NCI-H2196 treated with DMSO at 0.1 percent for 48 hours (cell line): ENCODE measurements at regions not wholly inside any gene's neighbourhood (a gene's known extent, or its start where the extent isn't known, plus 50 kb on each side); places are given as distances from the start of the nearest gene placed in this dataset.
"Not testable (repeated sequence)": the region's sequence is repeated elsewhere in the genome, so short reads cannot be mapped to it uniquely, and the experiment has no call there.

Experiments
- DNase-seq: peaks from one replicate; lab custom pipeline; 2025; ENCODE audit not compliant: unreplicated experiment; lab: John Stamatoyannopoulos, UW

- no peak for DNase-seq
These were observed 55.4 kb downstream of the TMEM121 start for GRCh38 chr14:105581551-105582341.

- DNase-seq: no peak
These were observed 56.3 kb downstream of the TMEM121 start for GRCh38 chr14:105582639-105583038.

- not testable (repeated sequence) for DNase-seq
These were observed 57.5 kb downstream of the TMEM121 start for GRCh38 chr14:105583914-105584313.

- DNase-seq: not testable (repeated sequence)
These were observed 58.9 kb downstream of the TMEM121 start for GRCh38 chr14:105585290-105585689.

GRCh38 chr14:105585722-105586121 is 59.3 kb downstream of the TMEM121 start:
- not testable (repeated sequence) for DNase-seq

GRCh38 chr14:105586144-105586872 is 59.9 kb downstream of the TMEM121 start:
- DNase-seq: not testable (repeated sequence)

GRCh38 chr14:105587034-105587433 is 60.7 kb downstream of the TMEM121 start:
- not testable (repeated sequence) for DNase-seq

- not testable (repeated sequence) for DNase-seq
These were observed 61.3 kb downstream of the TMEM121 start for GRCh38 chr14:105587482-105588235.

- no peak for DNase-seq
These were observed 62.0 kb downstream of the TMEM121 start for GRCh38 chr14:105588236-105588860.

- no peak for DNase-seq
These were observed 63.0 kb downstream of the TMEM121 start for GRCh38 chr14:105589161-105589925.

GRCh38 chr14:105589926-105590185 is 63.5 kb downstream of the TMEM121 start:
- DNase-seq: not testable (repeated sequence)

- DNase-seq: no peak
These were observed 64.7 kb downstream of the TMEM121 start for GRCh38 chr14:105591052-105591451.

GRCh38 chr14:105591792-105592341 is 65.5 kb downstream of the TMEM121 start:
- DNase-seq: not testable (repeated sequence)

- DNase-seq: not testable (repeated sequence)
These were observed 66.3 kb downstream of the TMEM121 start for GRCh38 chr14:105592646-105593045.

GRCh38 chr14:105595346-105595745 is 69.0 kb downstream of the TMEM121 start:
- not testable (repeated sequence) for DNase-seq

GRCh38 chr14:105596374-105596773 is 70.0 kb downstream of the TMEM121 start:
- not testable (repeated sequence) for DNase-seq

- not testable (repeated sequence) for DNase-seq
These were observed 71.8 kb downstream of the TMEM121 start for GRCh38 chr14:105598040-105598763.

- DNase-seq: not testable (repeated sequence)
These were observed 72.7 kb downstream of the TMEM121 start for GRCh38 chr14:105598925-105599586.
